NCI-H128 (cell line): ENCODE measurements at regions not wholly inside any gene's neighbourhood (a gene's known extent, or its start where the extent isn't known, plus 50 kb on each side); places are given as distances from the start of the nearest gene placed in this dataset.
"Not testable (repeated sequence)": the region's sequence is repeated elsewhere in the genome, so short reads cannot be mapped to it uniquely, and the experiment has no call there.

Source experiments
- DNase-seq: peaks from one replicate; lab custom pipeline; 2025; ENCODE audit not compliant: unreplicated experiment; lab: John Stamatoyannopoulos, UW

DNA sequence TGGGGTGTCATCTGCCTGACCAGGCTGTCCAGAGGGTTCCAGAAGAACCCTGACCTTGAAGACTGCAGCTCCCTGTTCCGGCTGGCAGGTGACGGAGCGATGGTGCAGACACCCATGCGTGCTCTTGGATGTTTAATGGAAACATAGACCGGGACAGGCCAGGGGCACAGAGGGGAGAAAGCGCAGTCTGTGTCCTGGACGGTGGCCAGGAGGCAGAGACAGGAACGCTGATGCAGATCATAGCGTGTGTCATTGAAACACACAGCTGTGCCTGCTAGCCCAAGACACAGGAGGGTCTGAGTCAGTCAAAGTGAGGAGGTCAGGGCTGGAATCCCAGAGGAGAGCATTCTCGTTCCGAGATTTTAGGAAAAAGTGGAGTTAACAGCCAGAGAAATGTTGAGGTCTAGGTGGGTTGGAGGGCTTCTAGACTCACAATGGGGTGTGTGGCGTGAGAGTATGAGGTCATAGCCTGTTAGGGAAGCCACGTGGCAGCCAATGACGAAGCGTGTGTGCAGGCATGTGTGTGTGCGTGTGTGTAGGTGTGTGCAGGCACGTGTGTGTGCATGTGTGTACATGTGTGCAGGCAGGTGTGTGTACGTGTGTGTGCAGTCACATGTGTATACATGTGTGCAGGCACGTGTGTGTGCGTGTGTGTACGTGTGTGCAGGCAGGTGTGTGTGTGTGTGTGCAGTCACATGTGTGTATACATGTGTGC lies 167.0 kb downstream of the ERMARD start:
- DNase-seq = no peak

DNA sequence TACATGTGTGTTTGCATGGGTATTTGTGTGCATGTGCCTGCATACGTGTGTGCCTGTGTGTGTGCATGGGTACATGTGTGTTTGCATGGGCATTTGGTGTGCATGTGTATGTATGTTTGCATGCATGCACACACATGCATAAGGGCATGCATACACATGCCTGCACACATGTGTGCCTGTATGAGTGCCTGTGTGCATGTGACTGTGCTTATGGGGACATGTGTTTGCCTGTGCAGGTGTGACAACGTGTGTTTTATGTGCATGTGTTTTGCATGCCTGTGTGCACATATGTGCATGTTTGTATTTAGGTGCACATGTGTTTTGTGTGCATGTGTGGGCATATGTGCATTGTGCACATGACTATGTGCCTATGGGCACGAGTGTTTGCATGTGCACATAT lies 165.7 kb downstream of the ERMARD start:
- DNase-seq = no peak

DNA sequence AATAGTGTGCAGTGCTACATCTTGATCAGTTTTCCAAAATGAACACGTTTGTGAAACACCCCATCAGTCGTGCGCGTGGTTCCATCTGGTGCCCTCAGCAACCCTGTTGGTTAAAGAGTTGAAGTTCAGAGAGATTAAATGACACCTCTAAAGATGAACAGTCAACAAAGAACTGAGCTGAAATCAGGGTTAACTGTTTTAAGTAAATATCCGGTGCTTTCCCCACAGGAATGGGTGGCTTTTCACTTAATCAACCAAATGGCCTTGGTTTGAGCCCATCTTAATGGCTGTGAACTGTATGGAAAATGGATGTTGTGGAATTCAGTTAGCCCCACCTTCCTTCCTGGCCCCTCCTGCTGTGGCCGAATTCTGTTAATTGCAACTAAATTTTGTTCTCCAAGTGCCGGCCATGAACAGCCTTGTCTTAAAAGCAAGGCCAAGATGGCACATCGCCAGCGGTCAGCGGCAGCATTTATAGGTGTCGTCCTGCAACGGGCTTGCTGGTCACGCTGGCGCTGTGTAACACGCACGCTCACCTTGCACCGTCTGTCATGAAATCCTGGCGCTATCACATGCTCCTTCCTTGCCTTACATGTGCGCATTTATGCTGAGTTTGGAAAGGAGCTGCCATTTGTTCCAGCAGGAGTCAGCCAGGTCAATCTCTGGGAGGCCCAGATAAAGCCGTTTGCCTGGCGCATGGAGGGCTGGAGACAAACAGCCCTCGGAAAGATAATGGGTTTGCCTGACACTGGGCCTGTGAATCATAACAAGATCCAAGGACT lies 164.5 kb downstream of the ERMARD start:
- no peak for DNase-seq

DNA sequence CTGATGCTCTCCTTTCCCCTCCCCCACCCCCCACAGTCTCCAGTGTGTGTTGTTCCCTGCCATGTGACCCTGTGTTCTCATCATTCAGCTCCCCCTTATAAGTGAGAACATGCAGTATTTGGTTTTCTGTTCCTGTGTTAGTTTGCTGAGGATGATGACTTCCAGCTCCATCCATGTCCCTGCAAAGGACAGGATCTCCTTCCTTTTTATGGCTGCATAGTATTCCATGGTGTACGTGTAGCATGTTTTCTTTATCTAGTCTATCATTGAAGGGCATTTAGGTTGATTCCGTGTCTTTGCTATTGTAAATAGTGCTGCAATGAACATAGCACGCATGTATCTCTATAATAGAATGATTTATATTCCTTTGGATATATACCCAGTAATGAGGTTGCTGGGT lies 162.3 kb downstream of the ERMARD start:
- not testable (repeated sequence) for DNase-seq

DNA sequence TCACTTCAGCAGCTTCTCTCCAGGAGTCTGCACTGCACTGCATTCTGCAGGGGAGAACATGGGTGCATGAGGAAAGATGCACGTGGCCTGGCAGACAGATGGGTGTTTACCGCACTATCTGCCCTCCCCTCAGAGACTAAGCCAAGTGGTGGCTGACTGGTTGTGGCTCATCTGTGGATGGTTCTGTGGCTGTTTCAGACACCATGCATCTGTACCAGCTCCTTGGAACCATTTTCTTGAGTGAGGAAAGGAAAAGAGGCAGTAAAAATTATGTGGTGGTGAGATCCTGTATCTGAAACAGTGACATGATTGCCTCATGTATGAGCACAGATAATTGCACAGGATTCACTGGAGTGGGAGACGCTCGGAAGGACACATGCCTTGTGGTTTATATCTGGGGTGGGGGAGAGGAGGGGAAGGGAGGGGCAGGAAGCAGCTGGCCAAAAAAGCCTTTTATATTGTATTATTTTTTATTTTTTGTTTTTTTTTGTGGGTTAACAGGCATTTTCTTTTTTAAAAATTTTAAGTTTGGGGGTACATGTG lies 161.7 kb downstream of the ERMARD start:
- DNase-seq = no peak

DNA sequence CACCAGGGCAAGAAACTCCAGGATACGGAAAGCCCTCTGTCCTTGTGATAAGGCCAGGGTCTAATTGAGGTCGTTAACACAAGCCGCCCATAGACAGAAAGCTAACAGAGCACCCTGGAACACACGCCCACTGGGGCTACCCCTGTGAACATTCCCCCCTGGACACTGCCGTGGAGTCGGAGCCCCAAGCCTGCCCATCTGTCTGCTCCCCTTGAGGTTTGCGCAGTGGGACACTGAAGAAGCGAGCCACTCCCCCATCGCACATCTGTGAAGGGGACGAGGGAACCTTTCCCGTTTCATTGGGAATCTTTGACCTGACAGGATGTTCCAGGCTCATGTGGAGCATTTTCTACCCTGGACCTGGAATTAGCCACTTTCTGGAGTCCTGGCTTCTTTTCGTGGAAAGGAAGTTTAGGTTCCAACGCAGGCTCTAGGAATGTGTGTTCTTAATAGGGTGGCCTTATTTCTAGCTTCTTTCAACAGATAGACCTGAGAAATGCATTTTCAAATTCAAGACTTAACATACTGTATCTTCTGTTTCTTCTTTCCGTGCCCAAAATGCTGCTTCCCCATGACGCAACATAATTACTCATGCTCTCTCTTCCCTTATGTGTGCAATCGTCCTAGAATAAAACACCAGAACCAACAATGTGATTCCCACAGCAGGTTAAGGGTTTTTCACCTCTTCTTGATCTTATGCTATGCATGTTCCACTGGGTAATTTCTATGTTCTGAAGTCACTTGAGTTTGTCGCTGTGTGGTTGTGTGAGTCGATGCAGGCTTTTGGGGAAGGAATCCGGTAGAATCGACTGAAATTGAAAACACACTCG lies 161.1 kb downstream of the ERMARD start:
- no peak for DNase-seq

DNA sequence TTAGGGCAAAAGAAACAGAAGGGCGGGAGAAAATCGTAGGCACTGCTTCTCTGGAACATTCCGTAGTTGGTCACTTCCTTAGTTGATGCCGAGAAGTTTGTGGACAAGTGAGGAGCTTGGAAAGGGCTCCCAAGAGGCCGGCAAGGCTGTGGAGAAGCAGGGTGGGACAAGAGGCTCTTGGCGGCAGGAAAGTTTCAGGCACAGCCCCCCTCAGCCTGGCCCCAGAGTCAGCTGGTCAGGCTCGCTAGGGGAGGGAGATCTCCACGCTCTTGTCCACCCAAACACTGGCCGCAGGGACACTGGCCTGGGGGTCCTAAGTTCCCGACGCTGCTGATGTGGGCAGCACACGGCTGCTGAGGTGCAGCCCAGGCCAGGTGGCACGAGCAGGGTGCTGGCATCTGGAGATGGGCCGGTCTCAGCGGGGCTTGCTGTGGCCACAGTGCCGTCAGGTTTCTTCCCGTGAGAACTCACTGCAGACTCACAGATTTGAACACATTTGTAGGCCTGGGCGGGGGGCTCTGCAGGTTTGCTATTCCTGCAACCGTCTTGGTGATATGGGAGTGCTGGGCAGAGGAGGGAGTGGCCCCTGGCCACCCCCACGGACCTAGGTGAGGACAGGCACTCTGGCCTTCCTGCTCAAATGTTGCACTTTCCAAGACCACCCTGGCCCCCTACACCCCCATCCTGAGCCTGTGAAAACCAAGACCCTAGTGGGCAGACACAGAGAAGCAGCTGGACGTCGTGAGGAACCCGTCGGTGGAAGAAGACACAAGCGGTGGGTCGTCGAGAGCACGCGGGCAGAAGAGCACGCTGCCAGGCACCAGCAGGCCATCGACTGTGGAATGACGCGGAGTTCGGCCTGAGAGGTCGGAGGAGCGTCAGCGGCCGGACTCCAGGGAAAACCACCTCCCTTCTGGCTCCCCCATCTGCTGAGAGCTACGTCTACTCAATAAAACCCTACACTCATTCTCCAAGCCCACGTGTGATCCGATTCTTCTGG lies 160.1 kb downstream of the ERMARD start:
- DNase-seq = no peak

DNA sequence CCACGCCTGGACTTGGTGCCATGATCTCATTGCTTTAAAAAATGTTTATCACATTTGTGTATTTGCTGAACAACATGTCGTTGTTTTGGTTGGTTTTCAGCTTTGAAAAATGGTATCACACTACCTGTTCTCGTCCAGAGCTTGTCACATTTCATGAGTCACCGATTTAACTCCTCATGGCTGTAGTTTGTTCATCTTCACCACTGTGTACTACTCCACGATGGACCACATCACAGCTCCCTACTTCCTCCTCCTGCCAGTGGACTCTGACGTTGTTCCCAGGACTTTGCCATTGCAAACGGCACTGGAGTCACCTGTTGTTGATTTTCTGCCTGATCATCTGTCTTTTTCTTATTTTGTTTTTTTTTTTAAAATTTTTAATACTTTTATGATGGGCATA lies 157.7 kb downstream of the ERMARD start:
- no peak for DNase-seq

DNA sequence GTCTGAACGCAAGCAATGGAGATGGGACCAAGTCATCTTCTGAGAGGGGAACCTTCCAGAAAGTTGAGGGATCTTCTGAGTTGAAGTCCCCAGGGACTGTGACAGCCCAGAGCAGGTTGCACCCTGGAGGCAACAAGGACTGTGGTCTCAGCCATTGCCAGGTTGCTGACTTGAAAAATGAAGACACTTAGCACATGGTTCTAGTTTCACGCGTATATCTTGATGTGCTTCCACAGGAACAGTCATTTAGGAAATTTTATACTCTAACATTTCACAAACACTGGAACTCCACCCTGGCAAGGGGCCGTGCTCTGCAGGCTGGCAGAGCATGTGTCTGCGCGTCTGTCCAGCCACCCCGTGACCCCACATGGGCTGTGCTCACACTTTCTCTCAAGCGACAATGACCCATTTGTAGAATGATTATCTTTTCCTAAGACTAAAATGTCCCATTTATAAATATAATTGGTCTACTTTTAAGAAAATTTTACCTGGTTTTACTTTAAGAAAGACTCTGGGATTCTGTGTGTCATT lies 157.0 kb downstream of the ERMARD start:
- no peak for DNase-seq

DNA sequence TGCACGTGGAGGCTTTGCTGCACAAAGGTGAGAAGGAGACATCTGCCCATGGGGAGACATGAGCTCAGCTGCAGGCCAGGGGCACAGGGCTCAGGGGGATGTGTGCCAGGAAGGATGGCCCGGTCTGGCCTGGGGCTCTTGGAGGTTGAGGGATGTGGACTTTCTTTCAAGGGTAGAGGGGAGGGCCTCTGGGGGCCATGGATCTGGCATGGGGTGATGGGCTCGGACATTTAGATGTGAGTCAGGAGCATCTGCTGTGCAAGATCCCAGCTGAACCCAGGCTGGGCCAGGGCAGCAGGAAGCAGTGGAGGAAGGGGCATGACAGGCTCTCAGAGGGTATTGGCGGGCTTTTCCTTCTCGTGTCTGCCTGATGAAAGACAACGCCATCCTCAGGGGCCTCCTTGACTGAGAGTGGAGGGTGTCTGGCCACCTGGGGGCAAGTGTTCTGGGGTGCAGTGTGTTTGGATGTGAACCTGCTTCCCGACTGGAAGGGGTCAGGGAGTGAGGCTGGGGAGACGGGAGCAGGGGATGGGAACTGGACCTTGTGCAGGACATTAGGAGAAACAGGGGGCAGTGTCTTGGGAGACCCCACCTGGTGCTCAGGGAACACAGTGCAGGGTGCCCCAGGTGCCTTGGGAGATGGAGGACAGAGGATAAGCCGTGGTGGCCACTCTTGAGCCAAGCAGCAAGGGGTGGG lies 156.1 kb downstream of the ERMARD start:
- DNase-seq = no peak

DNA sequence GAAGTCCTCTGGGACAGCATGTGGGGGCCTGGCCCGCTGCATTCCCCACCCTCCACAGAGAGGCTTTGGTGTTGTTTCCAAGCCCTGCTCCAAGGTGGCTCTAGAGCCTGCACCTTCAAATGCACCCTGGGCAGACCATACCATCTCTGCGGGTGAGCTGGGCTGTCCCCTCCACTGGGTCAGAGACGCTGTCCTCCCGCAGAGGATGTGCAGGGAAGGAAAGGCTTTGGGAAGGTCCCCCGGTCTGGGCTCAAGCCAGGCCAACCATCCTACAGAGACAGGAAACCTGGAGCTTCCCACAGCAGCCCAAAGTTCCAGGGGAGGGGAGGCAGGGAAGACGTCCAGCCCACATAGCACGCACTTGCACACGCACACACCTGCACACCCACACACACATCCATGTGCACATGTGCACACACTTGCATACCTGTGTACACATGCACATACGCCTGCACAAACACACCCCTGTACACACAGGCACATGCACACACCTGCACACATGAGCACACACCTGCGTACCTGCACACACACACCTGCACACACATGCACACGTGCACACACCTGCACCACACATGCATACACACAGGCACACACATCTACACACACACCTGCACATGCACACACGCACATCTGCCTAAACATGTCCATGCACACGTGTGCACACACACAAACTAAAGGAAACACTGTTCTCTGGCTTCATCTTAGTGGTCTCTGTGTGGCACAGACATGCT lies 155.4 kb downstream of the ERMARD start:
- no peak for DNase-seq

DNA sequence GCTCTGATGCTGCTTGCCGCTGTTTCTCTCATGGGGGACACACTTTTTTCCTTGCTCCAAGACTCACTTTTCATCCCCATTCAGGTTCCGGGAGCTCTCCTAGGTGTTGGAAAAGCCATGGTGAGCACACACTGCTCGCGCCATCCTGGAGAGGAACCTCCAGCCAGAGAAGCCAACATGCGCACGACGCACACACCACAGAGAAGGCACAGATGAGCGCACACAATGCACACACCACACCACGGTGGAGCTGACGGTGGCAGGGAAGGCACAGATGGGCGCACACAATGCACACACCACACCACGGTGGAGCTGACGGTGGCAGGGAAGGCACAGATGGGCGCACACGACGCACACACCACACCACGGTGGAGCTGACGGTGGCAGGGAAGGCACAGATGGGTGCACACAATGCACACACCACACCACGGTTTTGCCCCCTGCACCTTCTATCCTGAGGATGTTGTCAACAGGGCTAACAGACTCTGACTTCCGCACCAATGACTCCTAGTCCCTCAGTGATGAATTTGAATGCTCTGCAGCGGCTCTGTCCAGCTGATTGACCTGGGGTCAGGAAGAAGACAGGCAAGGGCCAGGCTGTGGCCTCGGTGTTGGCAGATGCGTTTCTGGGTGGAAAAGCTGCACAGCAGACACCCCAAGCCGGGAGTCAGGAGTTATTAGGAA lies 154.7 kb downstream of the ERMARD start:
- DNase-seq = no peak

DNA sequence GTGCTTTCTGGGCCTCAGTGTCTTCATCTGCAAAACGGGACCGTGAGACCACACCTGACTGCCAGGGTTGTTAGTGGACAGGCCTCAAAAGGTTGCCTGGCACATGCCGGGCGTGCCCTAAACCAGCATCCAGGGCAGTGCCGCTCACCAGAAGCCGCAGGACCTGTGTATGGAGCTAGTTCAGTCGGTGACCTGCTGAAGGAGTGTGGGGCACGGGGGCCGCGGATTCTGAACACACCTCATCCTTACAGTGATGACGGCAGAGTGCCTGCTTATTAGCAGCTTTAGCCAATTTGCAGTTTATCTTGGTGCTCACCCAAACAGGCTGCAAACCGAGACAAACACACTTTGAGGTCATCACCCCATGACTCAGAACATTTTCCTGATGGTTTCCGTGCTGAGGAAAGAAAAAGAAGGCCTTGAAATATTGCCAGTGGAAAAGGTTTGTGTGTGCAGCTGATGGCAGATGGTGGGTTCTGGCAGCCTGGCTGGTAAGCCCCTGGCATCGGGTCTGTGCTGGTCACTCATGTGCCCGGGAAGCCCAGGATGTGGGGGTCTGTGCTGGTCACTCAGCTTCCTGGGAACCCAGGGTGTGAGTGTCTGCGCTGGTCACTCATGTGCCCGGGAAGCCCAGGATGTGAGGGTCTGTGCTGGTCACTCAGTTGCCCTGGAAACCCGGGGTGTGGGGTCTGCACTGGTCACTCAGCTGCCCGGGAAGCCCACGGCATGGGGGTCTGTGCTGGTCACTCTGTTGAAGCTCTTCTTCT lies 153.8 kb downstream of the ERMARD start:
- no peak for DNase-seq

DNA sequence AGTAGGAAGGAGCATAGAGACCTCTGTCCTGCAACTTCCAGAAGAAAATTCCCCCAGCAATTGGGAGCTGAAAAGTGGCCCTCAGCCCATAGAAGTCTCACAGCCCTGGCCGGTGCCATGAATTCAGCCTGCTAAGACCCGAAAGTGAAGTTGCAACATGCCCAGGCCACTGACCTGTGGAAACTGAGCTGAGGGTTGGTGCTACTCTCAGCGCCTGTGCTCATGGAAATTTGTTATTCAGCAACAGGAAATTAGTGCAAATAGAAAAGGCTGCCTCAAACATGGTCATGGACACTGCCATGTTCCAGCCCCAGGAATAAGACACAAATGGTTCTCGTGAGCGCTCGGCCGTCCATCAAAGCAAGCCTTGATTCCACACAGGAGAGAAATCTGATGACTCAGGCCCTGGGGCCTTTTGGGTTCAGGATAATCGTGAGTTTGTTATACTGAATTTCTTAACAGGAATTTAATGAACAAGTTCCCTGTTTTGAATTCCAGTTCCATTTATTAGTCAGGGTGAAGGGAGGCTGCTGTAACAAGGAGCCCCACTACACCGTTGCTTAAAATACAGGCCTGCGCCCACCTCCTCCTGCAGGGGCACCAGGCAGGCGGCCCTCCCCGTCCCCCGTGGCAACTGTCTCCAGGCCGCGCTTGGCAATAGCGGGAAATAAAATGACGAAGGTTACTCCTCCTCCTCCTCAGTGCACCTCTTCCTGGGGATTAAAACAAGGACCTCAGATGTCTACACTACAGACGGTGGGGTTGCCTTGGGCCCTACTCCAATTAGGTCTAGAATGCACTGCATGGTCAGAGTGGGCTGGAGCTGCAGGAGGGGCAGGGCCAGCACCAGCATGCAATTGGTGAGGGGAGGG lies 152.9 kb downstream of the ERMARD start:
- DNase-seq = no peak

DNA sequence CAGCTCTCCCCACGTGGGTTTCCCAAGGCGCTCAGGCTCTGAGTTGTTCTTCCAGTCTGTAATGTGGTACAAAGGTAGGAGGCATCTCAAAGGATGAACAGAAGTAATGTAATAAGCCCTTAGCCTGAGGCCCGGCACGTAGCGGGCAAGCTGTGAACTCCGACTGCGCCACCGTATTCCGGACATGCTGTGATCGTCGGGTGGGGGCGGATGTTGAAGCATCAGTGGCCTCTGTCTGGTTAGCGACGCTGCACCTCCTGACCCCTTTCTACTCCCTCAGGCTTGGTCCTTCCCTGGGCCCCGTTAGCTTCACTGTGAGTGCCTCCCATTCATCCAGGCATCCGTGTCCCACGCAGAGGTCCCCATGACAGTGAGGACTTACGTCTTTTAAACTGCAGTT lies 151.7 kb downstream of the ERMARD start:
- DNase-seq = no peak

DNA sequence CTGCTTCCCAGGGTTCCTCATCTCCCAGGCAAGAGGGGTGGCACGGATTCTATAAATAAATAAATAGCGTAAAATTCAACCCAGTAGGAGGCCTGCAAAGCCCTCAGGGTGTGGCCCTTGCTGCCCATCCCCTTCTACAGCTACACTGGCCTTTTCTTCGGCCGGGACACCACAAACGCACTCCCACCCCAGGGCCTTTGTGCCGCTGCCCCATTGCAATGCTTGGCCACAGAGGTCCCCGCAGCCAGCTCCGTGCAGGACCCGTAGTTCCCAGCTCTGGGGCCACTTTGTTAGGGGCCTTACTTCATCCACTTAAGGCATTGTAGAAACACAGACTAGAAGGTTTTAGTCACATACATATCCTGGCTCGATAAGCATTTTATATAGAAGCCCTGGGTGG lies 151.2 kb downstream of the ERMARD start:
- no peak for DNase-seq

DNA sequence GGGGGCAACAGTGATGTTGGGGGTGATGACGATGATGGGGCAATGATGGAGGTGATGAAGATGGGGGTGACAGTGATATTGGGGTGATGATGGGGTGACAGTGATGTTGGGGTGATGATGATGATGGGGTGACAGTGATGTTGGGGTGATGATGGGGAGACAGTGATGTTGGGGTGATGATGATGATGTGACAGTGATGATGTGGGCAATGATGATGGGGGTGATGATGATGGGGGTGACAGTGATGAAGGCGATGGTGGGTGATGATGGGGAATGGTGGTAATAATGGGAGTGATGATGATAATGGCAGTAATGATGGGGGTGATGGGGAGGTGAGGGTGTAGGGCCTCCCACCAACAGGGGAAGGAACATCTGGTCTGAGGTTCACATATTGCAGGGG lies 150.6 kb downstream of the ERMARD start:
- no peak for DNase-seq
